Stomach (tissue), 8 donors: ENCODE measurements at regions not wholly inside any gene's neighbourhood (a gene's known extent, or its start where the extent isn't known, plus 50 kb on each side); places are given as distances from the start of the nearest gene placed in this dataset.
A peak's percentile ranks its signal among the peaks of the same experiment; 100 is the strongest.

Experiments
- DNase-seq, 2 donors: peaks; one replicate each; pipeline versions ENCODE4 v3.0.0 to v3.0.0-alpha.2; 2013 to 2019
- H3K27ac ChIP-seq, 5 donors: fragments of 200-600 bp in 4 of 5; sonication (generic) in 4 of 5; one replicate each; pipeline ENCODE4 v1.5.1; 2013 to 2019; ENCODE audit warnings: mild to moderate bottlenecking in 1 of 5, moderate library complexity in 1 of 5
- H3K27me3 ChIP-seq, 3 donors: fragments of 200-600 bp; sonication (generic); one replicate each; pipeline ENCODE4 v1.5.1; 2017 to 2019; ENCODE audit warnings: mixed run types in 1 of 3
- H3K36me3 ChIP-seq, 4 donors: fragments of 200-600 bp; sonication (generic); 1 replicate in 3 of 4; 2 replicates in 1 of 4; pipeline ENCODE4 v1.5.1; 2016 to 2019
- H3K4me1 ChIP-seq, 4 donors: fragments of 200-600 bp; sonication (generic); one replicate each; pipeline ENCODE4 v1.5.1; 2016 to 2019
- H3K4me3 ChIP-seq, 4 donors: fragments of 200-600 bp; sonication (generic) in 3 of 4; one replicate each; pipeline ENCODE4 v1.5.1; 2016 to 2019; ENCODE audit warnings: mild to moderate bottlenecking in 1 of 4
- H3K9me3 ChIP-seq, 4 donors: fragments of 200-600 bp; sonication (generic); one replicate each; pipeline ENCODE4 v1.5.1; 2016 to 2019
- CTCF ChIP-seq, 7 experiments: fragments of 450-650 bp in 4 of 7; fragments of 200-600 bp in 3 of 7; sonication (generic) in 3 of 7; IDR thresholded peaks; one replicate each; pipeline ENCODE4 v1.5.1; 2016 to 2019; ENCODE audit warnings: antibody characterized with exemption in 7 of 7, control low read depth in 2 of 7, mild to moderate bottlenecking in 1 of 7
- EP300 ChIP-seq: sonication (generic); formaldehyde crosslinking; IDR thresholded peaks from one replicate; pipeline ENCODE4 v1.6.1; 2017; ENCODE audit warnings: antibody characterized with exemption
- POLR2A ChIP-seq, 4 donors: fragments of 450-650 bp; IDR thresholded peaks; one replicate each; pipeline ENCODE4 v1.6.1; 2016; ENCODE audit warnings: antibody characterized with exemption in 4 of 4, control low read depth in 2 of 4, mild to moderate bottlenecking in 1 of 4, moderate library complexity in 1 of 4
- POLR2AphosphoS5 ChIP-seq, 3 donors: sonication (generic); formaldehyde crosslinking; IDR thresholded peaks; one replicate each; pipeline ENCODE4 v1.6.1; 2016; ENCODE audit warnings: antibody characterized with exemption in 3 of 3
- WGBS, 5 donors: extraction: QIAGEN DNeasy Blood & Tissue Kit in 3 of 5; methylation state at CpG; one replicate each; pipeline versions ENCODE4 v1.1.5 to v1.1.7; 2013 to 2018; 5-methylcytosine and 5-hydroxymethylcytosine counted together
- intact Hi-C: fragments of 100-400 bp; cut with DNase I; formaldehyde crosslinking; loops from one replicate; pipeline ENCODE4 v1.15.1; 2023; ENCODE audit warnings: low total_unique reads
- donor health status: healthy with polysubstance abuse.
- donor health status: Bipolar disorder and iron deficiency.
- donor health status: healthy.

- no peaks in the 10 kb centered on the region for H3K9me3 ChIP-seq
- H3K27me3 ChIP-seq, result no peaks in the 10 kb centered on the region
- TF ChIP-seq POLR2A (IDR thresholded peaks at IDR 0.05) (no peak), CTCF (IDR thresholded peaks at IDR 0.05) (no peak), POLR2AphosphoS5 (IDR thresholded peaks at IDR 0.05) (no peak), EP300 (no peak)
- no peak overlapping the region for H3K4me3 ChIP-seq
- no peaks in the 10 kb centered on the region for H3K4me1 ChIP-seq
- H3K36me3 ChIP-seq, result no peaks in the 10 kb centered on the region
- intact Hi-C loops, result no loop called here
- no peak for DNase-seq
- H3K27ac ChIP-seq, result no peak overlapping the region
These were observed 136.3 kb upstream of the MLIP start for GRCh38 chr6:53974941-53975340.

GRCh38 chr6:53975941-53976615, 135.2 kb upstream of the MLIP start:
- Histone ChIP-seq H3K27ac (no peak overlapping the region), H3K9me3 (no peaks in the 10 kb centered on the region), H3K4me3 (no peak overlapping the region), H3K4me1 (no peaks in the 10 kb centered on the region), H3K27me3 (no peaks in the 10 kb centered on the region), H3K36me3 (no peaks in the 10 kb centered on the region)
- TF ChIP-seq CTCF (IDR thresholded peaks at IDR 0.05) (no peak), POLR2AphosphoS5 (IDR thresholded peaks at IDR 0.05) (no peak), EP300 (no peak), POLR2A (IDR thresholded peaks at IDR 0.05) (no peak)
- WGBS, 5 donors, result 50 to 68% (median 61%) methylated on average over 3 of the region's 3 CpGs
- intact Hi-C loops, result no loop called here
- DNase-seq, result no peak

- intact Hi-C loops, result no loop called here
- WGBS, 5 donors, result 82 to 95% (median 92%) methylated on average over 1 of the region's 1 CpG
- TF ChIP-seq CTCF (IDR thresholded peaks at IDR 0.05), result no peak
- no peak for TF ChIP-seq EP300
- no peaks in the 10 kb centered on the region for H3K9me3 ChIP-seq
- no peaks in the 10 kb centered on the region for H3K27me3 ChIP-seq
- no peak overlapping the region for H3K4me3 ChIP-seq
- no peak overlapping the region for H3K27ac ChIP-seq
- H3K4me1 ChIP-seq, result no peaks in the 10 kb centered on the region
- no peak for DNase-seq
- H3K36me3 ChIP-seq, result no peaks in the 10 kb centered on the region
These were observed 133.7 kb upstream of the MLIP start for GRCh38 chr6:53977551-53977950.

- TF ChIP-seq POLR2AphosphoS5 (IDR thresholded peaks at IDR 0.05), result no peak
- no peak for TF ChIP-seq EP300
- TF ChIP-seq CTCF (IDR thresholded peaks at IDR 0.05), result peak in 5 of 7 experiments; percentile 28 to 82 (median 73)
- TF ChIP-seq POLR2A (IDR thresholded peaks at IDR 0.05), result no peak
These were observed 131.7 kb upstream of the MLIP start for GRCh38 chr6:53979468-53980067.

More at GRCh38 chr6:53979468-53980067, 131.7 kb upstream of the MLIP start:
- H3K36me3 ChIP-seq, result no peaks in the 10 kb centered on the region
- DNase-seq, result peak in 1 of 2 donors; percentile 62
- no peak overlapping the region for H3K27ac ChIP-seq
- intact Hi-C loops, result no loop called here
- H3K9me3 ChIP-seq, result no peaks in the 10 kb centered on the region
- H3K27me3 ChIP-seq, result no peaks in the 10 kb centered on the region
- no peaks in the 10 kb centered on the region for H3K4me1 ChIP-seq
- H3K4me3 ChIP-seq, result no peak overlapping the region
